Stimulated activated naive B cell treated with anti-CD40 and anti-IgM and Interleukin-4, amounts not matched to agents 10 μg/mL and 1 μg/mL and 100 μg/mL, for 72 hours (primary cell): ENCODE measurements at regions not wholly inside any gene's neighbourhood (a gene's known extent, or its start where the extent isn't known, plus 50 kb on each side); places are given as distances from the start of the nearest gene placed in this dataset.
"Not testable (repeated sequence)": the region's sequence is repeated elsewhere in the genome, so short reads cannot be mapped to it uniquely, and the experiment has no call there.

Experiments used
- ATAC-seq, 2 donors: fragments of 150-1000 bp; cut with Tn5 transposase; replicated peaks; 2 replicates each; pipeline ENCODE4 v1.10.0; 2021; ENCODE audit warnings: moderate library complexity in 1 of 2
- DNase-seq: peaks from one replicate; pipeline ENCODE4 v3.0.0; 2021
- H3K27ac Mint-ChIP-seq: one replicate; pipeline ENCODE4 v1.8.0; 2022; ENCODE audit warnings: mild to moderate bottlenecking, mixed read lengths
- H3K27me3 Mint-ChIP-seq, 2 donors: one replicate each; pipeline ENCODE4 v1.8.0; 2022; ENCODE audit warnings: mixed read lengths in 2 of 2
- H3K36me3 Mint-ChIP-seq, 2 donors: one replicate each; pipeline ENCODE4 v1.8.0; 2022; ENCODE audit warnings: mixed read lengths in 2 of 2, mild to moderate bottlenecking in 1 of 2
- H3K4me1 Mint-ChIP-seq, 2 donors: one replicate each; pipeline ENCODE4 v1.8.0; 2022; ENCODE audit warnings: mixed read lengths in 2 of 2, mild to moderate bottlenecking in 1 of 2
- H3K4me3 Mint-ChIP-seq, 2 donors: one replicate each; pipeline ENCODE4 v1.8.0; 2022; ENCODE audit warnings: mild to moderate bottlenecking in 2 of 2, mixed read lengths in 2 of 2, moderate library complexity in 1 of 2
- H3K9me3 Mint-ChIP-seq, 2 donors: one replicate each; pipeline ENCODE4 v1.8.0; 2022; ENCODE audit warnings: mixed read lengths in 2 of 2, mild to moderate bottlenecking in 1 of 2

GRCh38 chr2:65782186-65782585, 349.8 kb upstream of the SPRED2 start:
- Mint-ChIP-seq H3K4me3 (no peak overlapping the region), H3K36me3 (no peaks in the 10 kb centered on the region), H3K27me3 (peaks cover 5 to 16% of the 10 kb centered on the region in 2 donors), H3K9me3 (peaks cover 0 to 2% of the 10 kb centered on the region in 2 donors), H3K4me1 (no peaks in the 10 kb centered on the region), H3K27ac (no peak overlapping the region)
- ATAC-seq, result no peak
- DNase-seq, result no peak

DNA sequence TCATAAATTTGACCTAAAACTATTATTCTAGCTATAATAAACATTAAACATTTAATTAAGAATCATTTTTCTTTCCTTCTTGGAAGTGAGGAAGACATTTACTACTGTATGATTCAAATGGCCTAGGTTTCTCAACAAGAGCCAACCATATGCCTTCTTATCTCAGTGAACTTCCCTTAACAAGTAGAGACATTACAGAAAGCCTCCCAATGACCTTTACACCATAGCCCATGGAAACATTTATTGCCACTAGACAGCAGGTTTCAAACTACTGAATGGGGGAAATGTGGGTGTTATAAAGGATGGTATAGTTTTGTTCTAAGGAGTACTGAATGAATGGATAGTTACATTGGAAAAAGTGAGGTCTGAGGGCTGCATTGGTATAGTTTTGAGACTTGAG, 349.4 kb upstream of the SPRED2 start:
- Mint-ChIP-seq H3K4me3 (no peak overlapping the region), H3K36me3 (no peaks in the 10 kb centered on the region), H3K4me1 (no peaks in the 10 kb centered on the region), H3K9me3 (peaks cover 0 to 2% of the 10 kb centered on the region in 2 donors), H3K27me3 (peaks cover 5 to 16% of the 10 kb centered on the region in 2 donors), H3K27ac (no peak overlapping the region)
- ATAC-seq (no peak), DNase-seq (no peak)

DNA sequence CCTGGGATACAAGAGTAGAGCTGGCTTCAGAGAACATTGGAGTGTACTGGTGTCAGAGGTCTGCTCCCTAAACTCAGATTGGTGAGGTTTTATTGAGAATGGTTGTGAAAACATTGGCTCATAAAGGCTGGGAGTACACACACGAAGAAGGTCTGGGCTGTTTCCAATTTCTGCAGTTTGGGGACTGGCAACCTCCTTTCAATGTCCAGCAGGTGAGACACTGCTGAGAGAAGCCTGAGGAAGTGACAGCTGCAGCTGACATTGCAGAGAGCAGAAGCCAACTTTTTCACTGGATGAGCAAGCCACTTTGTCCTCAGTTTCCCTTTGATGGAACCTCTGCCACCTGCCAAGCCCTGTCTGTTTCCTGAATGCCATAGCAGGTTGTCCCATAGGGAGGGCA, 346.6 kb upstream of the SPRED2 start:
- DNase-seq (no peak), ATAC-seq (no peak)
- H3K36me3 Mint-ChIP-seq, result no peaks in the 10 kb centered on the region
- peaks cover 0 to 2% of the 10 kb centered on the region in 2 donors for H3K9me3 Mint-ChIP-seq
- H3K4me1 Mint-ChIP-seq, result no peaks in the 10 kb centered on the region
- H3K27me3 Mint-ChIP-seq, result peaks cover 9 to 11% of the 10 kb centered on the region in 2 donors
- no peak overlapping the region for H3K4me3 Mint-ChIP-seq
- H3K27ac Mint-ChIP-seq, result no peak overlapping the region

DNA sequence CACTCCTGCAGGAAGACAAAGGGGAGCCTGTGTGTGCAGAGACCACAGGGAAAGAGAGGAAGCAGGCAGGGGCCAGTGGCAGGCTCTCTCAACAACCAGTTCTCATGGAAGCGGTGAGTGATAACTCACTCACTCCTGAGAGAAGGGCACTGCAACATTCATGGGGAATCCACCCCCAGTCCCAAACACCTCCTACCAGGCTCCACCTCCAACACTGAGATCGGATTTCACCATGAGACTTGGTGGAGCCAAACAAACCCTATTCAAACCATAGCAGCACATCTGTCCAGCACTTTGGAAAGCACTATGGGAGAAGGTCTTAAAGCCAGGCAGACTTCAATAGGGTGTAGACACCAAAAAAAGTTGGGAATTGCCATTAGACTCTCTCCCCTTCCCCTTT, 345.7 kb upstream of the SPRED2 start:
- Mint-ChIP-seq H3K36me3 (no peaks in the 10 kb centered on the region), H3K9me3 (peaks cover 0 to 2% of the 10 kb centered on the region in 2 donors), H3K4me3 (no peak overlapping the region), H3K27ac (no peak overlapping the region), H3K27me3 (peaks cover 9 to 13% of the 10 kb centered on the region in 2 donors), H3K4me1 (no peaks in the 10 kb centered on the region)
- ATAC-seq (no peak), DNase-seq (no peak)

- peaks cover 11 to 29% of the 10 kb centered on the region in 2 donors for H3K27me3 Mint-ChIP-seq
- peaks cover 0 to 2% of the 10 kb centered on the region in 2 donors for H3K9me3 Mint-ChIP-seq
- H3K36me3 Mint-ChIP-seq, result no peaks in the 10 kb centered on the region
- H3K4me1 Mint-ChIP-seq, result no peaks in the 10 kb centered on the region
- ATAC-seq (no peak), DNase-seq (no peak)
- no peak overlapping the region for H3K4me3 Mint-ChIP-seq
- no peak overlapping the region for H3K27ac Mint-ChIP-seq
Observed at GRCh38 chr2:65775839-65776238, 343.4 kb upstream of the SPRED2 start.

- H3K27ac Mint-ChIP-seq, result no peak overlapping the region
- ATAC-seq, result no peak
- peaks cover 7 to 26% of the 10 kb centered on the region in 2 donors for H3K27me3 Mint-ChIP-seq
- no peaks in the 10 kb centered on the region for H3K4me1 Mint-ChIP-seq
- H3K9me3 Mint-ChIP-seq, result peaks cover 5% of the 10 kb centered on the region in 2 donors
- no peak overlapping the region for H3K4me3 Mint-ChIP-seq
- DNase-seq, result no peak
- no peaks in the 10 kb centered on the region for H3K36me3 Mint-ChIP-seq
Observed at GRCh38 chr2:65767946-65768345, 335.5 kb upstream of the SPRED2 start.

DNA sequence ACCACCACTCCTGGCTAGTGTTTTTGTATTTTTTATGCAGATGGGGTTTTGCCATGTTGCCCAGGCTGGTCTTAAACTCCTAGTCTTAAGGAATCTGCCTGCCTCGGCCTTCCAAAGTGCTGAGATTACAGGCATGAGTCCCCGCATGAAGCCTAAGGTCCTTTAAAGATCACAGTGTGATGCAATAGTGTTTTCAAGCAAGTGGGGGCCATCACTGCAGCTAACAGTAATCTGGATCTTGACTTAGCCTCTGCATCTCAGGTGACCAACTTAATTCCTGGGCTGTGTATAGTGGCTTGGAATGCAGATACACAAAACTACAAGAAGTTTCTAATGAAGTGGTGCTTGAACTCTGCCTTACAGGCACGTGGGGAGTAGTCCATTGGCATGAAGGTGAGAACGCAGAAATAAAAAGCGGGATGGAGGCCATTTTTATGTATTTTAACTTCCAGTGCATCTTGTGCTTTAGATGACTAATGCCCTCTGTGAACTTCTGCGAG, 334.4 kb upstream of the SPRED2 start:
- no peak for ATAC-seq
- H3K9me3 Mint-ChIP-seq, result peaks cover 5% of the 10 kb centered on the region in 2 donors

DNA sequence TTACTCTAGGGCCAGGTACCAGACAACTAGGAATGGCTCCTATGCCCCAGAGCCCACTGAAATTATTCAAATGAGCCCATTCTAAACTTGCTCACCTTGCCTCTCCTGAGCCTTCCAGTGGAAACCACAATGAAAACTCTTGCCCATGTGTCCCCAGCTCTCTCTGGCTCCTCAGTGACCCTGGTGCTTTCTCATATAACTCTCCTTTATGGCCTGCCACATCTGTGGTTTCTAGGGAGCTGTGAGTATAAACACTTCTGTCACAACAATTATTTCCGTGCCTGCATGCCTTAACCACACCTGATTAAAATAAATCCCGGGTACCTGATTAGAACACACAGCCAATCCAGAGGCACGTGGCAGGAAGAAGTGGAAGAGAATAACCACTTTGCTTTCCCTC, 333.0 kb upstream of the SPRED2 start:
- ATAC-seq, result no peak
- no peaks in the 10 kb centered on the region for H3K36me3 Mint-ChIP-seq
- peaks cover 7% of the 10 kb centered on the region in 2 donors for H3K27me3 Mint-ChIP-seq
- H3K9me3 Mint-ChIP-seq, result peaks cover 4 to 5% of the 10 kb centered on the region in 2 donors
- no peak overlapping the region for H3K27ac Mint-ChIP-seq
- no peak overlapping the region for H3K4me3 Mint-ChIP-seq
- no peaks in the 10 kb centered on the region for H3K4me1 Mint-ChIP-seq
- DNase-seq, result no peak

More for the DNA sequence above, 334.4 kb upstream of the SPRED2 start:
- Mint-ChIP-seq H3K27ac (no peak overlapping the region), H3K4me1 (no peaks in the 10 kb centered on the region), H3K4me3 (no peak overlapping the region), H3K27me3 (peaks cover 4 to 17% of the 10 kb centered on the region in 2 donors), H3K36me3 (no peaks in the 10 kb centered on the region)
- no peak for DNase-seq

DNA sequence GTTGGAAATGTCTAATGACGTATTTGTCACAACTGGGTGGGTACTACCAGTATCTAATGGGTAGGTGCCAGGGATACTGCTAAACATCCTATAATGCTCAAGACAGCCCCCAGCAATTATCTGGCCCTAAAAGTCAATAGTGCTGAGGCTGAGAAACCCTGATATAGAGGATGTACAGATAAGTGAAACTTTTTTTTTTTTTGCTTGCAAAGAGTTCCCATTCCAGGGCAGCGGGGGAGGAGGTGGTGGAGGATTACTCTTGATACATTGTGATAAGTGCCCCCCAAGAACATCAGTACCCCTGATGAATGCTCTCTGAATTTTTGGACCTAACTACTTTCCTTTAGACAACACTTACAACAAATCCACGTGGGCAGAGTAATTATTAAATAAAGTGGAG, 329.7 kb upstream of the SPRED2 start:
- H3K27ac Mint-ChIP-seq, result no peak overlapping the region
- no peak for ATAC-seq
- no peak for DNase-seq
- H3K27me3 Mint-ChIP-seq, result peaks cover 11 to 20% of the 10 kb centered on the region in 2 donors
- H3K4me1 Mint-ChIP-seq, result no peaks in the 10 kb centered on the region
- H3K4me3 Mint-ChIP-seq, result no peak overlapping the region
- H3K9me3 Mint-ChIP-seq, result peaks cover 8 to 9% of the 10 kb centered on the region in 2 donors
- no peaks in the 10 kb centered on the region for H3K36me3 Mint-ChIP-seq

DNA sequence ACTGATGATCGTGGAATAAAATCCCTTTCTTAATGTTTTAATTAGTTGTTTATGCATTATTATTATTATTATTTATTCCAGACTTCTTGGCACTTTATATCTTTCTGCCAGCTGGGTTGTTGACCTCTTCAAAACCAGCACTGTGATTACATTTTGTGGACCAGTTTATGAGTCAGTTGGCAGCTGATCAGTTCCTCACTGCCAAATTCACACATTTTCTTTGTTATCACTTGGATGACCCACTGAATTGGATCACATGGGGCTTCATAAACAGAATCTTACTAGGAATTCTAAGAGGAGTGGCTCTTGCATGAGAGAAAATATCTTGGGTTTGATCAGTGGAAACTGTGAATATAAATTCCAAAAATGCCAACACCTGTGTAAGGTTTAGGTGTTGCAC, 321.8 kb upstream of the SPRED2 start:
- Mint-ChIP-seq H3K9me3 (peaks cover 14 to 20% of the 10 kb centered on the region in 2 donors), H3K27ac (no peak overlapping the region), H3K36me3 (no peaks in the 10 kb centered on the region), H3K4me1 (no peaks in the 10 kb centered on the region), H3K4me3 (no peak overlapping the region), H3K27me3 (peaks cover 0 to 6% of the 10 kb centered on the region in 2 donors)
- ATAC-seq (no peak), DNase-seq (no peak)

- H3K27ac Mint-ChIP-seq, result no peak overlapping the region
- H3K4me3 Mint-ChIP-seq, result no peak overlapping the region
- no peaks in the 10 kb centered on the region for H3K4me1 Mint-ChIP-seq
- H3K36me3 Mint-ChIP-seq, result no peaks in the 10 kb centered on the region
- peaks cover 0 to 4% of the 10 kb centered on the region in 2 donors for H3K27me3 Mint-ChIP-seq
- ATAC-seq (no peak), DNase-seq (no peak)
- H3K9me3 Mint-ChIP-seq, result peaks cover 4 to 10% of the 10 kb centered on the region in 2 donors
Observed at GRCh38 chr2:65751408-65751807, 319.0 kb upstream of the SPRED2 start.

- no peak for DNase-seq
- peaks cover 0 to 5% of the 10 kb centered on the region in 2 donors for H3K9me3 Mint-ChIP-seq
- H3K27me3 Mint-ChIP-seq, result peaks cover 7 to 10% of the 10 kb centered on the region in 2 donors
- H3K36me3 Mint-ChIP-seq, result no peaks in the 10 kb centered on the region
- H3K4me1 Mint-ChIP-seq, result no peaks in the 10 kb centered on the region
- ATAC-seq, result no peak
- H3K4me3 Mint-ChIP-seq, result no peak overlapping the region
- H3K27ac Mint-ChIP-seq, result no peak overlapping the region
Observed at GRCh38 chr2:65749545-65749944, 317.1 kb upstream of the SPRED2 start.

DNA sequence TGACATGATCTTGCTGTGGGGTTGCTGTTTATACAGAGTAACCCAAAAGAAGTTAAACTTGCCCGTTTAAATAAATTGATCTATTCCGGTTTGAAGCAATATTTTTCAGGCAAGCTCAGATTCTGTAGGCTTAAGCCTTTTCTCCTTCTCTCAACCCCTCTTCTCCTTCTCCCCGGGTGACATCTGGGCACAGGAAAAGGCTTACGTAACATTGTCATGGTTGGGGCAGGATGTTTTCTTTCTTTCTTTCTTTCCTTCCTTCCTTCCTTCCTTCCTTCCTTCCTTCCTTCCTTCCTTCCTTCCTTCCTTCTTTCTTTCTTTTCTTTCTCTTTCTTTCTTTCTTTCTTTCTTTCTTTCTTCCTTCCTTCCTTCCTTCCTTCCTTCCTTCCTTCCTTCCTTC, 315.5 kb upstream of the SPRED2 start:
- not testable (repeated sequence) for H3K9me3 Mint-ChIP-seq, H3K36me3 Mint-ChIP-seq, H3K4me3 Mint-ChIP-seq, H3K27ac Mint-ChIP-seq, DNase-seq, H3K4me1 Mint-ChIP-seq, ATAC-seq
- peaks cover 10 to 14% of the 10 kb centered on the region in 2 donors for H3K27me3 Mint-ChIP-seq

- Mint-ChIP-seq H3K27ac (no peak overlapping the region), H3K36me3 (no peaks in the 10 kb centered on the region), H3K9me3 (peaks cover 0 to 3% of the 10 kb centered on the region in 2 donors), H3K4me1 (no peaks in the 10 kb centered on the region), H3K4me3 (no peak overlapping the region), H3K27me3 (peaks cover 13 to 17% of the 10 kb centered on the region in 2 donors)
- ATAC-seq, result no peak
- DNase-seq, result no peak
Observed at GRCh38 chr2:65746931-65747675, 314.7 kb upstream of the SPRED2 start.

DNA sequence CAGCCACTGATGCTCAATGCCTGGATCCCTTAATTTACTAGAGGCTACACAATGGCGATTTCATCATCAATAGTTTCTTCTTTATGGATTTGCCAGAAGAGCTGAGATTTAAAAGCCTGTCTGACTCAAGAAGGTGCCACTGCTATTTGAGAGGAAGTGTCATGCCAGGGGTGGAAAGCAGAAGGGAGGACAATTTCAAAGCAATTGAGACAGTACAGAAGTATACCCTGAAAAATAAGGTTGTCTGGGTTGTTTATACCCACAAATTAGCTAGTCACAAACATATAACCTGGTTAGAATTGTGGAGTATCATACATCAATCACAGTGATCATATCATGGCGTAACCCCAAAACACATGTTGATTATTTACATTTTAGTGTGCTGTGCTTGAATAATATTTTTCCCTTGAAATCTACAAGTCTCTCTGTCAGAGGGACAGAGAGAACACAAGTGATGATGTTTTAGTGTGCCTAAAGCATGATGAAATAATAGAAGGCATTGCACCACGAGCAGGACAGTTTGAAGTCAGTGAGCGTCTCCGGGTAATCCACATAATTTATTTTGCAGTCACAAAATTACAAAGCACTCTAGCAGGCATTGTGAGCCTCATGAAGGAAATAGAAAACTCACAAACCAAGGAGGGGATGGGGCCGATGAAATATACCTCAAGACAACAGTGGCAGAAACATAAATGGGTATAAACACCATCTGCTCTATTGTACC, 312.2 kb upstream of the SPRED2 start:
- H3K9me3 Mint-ChIP-seq, result peaks cover 0 to 3% of the 10 kb centered on the region in 2 donors
- DNase-seq, result no peak
- no peaks in the 10 kb centered on the region for H3K4me1 Mint-ChIP-seq
- ATAC-seq, result no peak
- no peak overlapping the region for H3K27ac Mint-ChIP-seq
- H3K4me3 Mint-ChIP-seq, result no peak overlapping the region
- H3K36me3 Mint-ChIP-seq, result no peaks in the 10 kb centered on the region
- H3K27me3 Mint-ChIP-seq, result peaks cover 25 to 31% of the 10 kb centered on the region in 2 donors
